ENCODE measurements at regions not wholly inside any gene's neighbourhood (a gene's known extent, or its start where the extent isn't known, plus 50 kb on each side); places are given as distances from the start of the nearest gene placed in this dataset.
"Not testable (repeated sequence)": the region's sequence is repeated elsewhere in the genome, so short reads cannot be mapped to it uniquely, and the experiment has no call there.

DNA sequence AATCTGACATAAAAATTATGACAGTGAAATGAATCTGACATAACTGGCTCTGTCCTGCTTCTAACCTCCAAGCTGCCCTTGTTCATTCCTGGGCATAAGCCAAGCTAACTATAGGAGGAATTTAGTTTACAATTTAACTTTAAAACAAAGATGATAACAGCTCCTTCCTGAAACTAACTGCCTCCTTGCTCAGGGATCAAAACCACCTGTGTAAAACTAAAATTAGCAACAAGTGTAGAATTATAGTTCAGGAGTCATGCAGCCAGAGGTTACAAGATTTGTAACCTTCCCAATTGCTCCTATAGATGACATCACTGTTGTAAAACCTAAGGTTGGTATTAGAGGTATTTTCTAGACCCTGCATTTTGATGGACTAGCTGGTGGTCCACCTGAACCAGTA, 256.4 kb upstream of the POM121L12 start:
- DNase-seq (ENCODE audit: low read depth): no peak

DNA sequence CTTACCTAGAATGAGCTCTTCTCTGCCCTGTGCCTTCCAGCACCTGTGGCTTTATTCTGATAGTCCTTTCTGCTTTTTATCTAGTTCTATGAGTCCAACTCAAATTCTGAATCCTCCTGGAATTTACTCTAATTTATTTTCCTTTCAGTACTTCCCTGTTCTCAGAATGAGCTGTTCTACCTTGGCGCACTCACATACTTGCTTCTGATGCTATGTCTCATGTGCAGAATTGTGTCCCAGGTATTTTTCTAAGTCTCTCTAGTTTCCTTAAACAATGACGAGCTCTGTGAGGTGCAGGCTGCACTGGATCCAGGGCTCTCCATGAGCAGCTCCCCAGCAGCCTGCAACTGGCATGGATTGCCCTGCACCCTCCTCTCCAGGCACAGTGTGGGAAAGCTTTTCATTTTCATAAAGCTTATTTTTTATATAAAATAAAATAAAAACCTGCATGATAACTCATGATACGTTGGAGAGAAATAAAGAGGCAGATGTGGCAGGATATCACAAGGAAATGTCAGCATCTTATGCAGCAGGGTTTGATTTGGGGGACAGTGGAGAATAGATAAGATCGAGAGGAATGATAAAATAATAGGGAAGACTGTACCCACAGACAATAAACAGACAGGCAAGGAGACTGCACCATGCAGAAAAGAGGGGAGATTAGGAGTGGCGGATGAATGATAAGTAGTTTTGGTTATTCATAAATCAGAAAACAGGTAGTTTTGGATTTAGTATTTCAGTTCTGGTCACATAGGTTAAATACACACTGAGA, 258.2 kb upstream of the POM121L12 start:
- no peak for DNase-seq (ENCODE audit: low read depth)

DNA sequence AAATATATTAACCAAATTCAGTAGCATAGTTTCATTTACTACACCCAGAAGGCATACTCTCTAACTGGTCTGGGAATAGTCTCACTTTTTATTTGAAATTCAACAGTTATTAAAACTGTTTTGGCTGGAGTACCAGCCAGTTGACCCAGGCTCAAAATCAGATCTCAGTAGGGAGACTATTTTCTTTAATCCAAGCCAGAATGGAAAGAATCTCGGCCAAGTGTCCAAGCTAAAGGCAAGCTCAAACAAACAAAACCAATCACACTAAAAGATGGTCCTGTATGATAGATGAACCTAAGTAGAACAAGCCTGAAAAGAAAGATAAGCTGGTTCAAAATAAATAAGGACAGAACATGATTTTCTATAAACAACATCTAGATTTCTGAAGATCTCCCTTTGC, 259.6 kb upstream of the POM121L12 start:
- no peak for DNase-seq (ENCODE audit: low read depth)

DNA sequence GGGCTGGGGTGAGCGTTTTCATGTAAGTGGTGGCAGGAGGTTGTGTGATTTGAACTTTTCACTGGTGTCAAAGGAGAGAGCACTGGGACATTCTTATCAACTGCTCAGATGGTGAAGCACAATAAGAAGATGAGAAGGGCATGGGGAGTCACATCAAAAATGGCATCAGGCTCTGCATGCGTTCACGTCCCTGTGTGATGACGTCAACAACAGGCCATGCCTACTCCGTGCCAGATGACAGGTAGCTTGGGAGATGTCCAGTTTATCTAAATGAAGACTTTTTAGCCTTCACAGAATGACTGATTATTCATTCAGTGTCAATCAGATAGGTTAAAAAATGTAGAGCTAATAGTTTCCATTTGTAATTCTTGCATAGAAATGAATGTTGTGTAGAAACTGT, 264.3 kb upstream of the POM121L12 start:
- DNase-seq (ENCODE audit: low read depth): no peak

DNA sequence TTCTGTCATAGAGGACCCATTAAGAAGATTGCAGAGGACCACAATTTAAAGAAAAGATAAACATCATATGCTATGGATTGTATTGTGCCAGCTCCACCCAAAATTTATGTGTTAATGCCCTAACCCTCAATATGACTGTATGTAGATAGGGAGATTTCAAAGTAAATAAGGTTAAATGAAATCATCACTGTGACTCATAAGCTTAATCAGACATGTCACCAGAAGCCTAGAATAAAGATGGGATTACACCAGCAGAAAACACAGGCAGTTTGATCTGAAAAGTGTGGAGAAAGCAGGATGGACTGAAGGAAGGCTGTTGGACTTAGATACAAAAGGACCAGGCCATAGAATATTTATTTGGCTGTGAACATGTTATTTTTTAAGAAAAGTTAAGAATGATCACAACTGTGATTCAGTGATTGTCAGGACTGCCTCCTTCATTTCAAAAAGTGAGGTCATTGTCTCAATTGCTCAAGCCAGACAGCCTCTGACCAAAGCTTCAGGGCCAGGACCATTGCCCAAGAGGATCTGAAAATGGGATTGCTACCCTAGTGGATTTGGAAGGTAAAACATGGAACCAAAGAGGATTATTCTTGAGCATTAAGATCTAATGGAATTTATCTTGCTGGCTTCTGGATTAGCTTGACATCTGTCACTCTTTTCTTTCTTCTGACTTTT, 270.8 kb upstream of the POM121L12 start:
- no peak for DNase-seq (ENCODE audit: low read depth)

- no peak for DNase-seq (ENCODE audit: low read depth)
Measured at GRCh38 chr7:52758356-52758755, 277.1 kb upstream of the POM121L12 start.

DNA sequence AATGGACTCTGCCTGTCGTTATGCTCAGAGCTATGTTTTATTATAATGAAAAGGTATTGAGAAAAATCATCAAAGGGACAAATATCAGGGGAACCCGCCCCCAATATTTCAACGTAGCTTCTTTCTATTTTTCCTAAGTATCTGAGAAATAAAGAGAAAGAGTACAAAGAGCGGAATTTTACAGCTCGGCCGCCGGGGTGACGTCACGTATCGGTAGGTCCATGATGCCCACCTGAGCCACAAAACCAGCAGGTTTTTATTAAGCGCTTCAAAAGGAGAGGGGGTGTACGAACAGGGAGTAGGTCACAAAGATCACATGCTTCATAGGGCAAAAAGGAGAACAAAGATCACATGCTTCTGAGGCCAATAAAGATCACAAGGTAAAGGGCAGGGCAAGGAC, 281.6 kb upstream of the POM121L12 start:
- DNase-seq (ENCODE audit: low read depth): no peak

DNA sequence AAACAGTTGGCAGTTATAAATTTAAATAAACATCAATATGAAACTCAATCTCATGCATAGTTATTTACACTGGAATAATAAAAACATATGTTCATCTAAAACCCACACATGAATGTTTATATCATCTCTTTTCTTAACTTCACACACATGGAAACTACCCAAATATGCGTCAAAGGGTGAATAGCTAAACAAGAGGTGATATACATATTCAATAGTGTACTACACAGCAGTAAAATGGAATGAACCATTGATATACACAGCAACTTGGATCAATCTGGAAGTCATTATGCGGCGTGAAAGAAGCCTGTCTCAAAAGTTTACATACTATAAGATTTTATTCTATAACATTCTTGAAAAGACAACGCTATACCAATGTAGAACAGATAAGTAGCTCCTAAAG, 282.5 kb upstream of the POM121L12 start:
- no peak for DNase-seq (ENCODE audit: low read depth)

DNA sequence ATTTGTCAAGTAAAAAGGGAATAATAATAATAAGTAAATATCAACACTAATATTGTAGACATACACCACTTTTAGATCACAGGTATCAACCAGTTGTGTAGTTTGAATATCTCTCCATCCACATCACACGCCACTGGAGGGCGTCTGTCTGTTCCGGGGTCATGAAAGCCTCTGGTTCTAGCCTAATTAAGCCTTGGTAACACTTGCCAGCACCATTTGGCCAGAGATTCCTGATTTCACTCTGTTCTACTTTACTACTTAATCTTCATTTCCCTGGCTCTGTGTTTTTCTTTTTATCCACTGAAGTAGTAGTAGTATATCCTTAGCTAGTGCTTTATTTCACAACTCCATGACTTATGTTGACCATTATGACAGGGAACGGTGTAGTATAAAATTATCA, 285.6 kb upstream of the POM121L12 start:
- no peak for DNase-seq (ENCODE audit: low read depth)

GRCh38 chr7:52747817-52748216, 287.6 kb upstream of the POM121L12 start:
- no peak for DNase-seq (ENCODE audit: low read depth)

GRCh38 chr7:52741670-52742290, 293.7 kb upstream of the POM121L12 start:
- no peak for DNase-seq (ENCODE audit: low read depth)

DNA sequence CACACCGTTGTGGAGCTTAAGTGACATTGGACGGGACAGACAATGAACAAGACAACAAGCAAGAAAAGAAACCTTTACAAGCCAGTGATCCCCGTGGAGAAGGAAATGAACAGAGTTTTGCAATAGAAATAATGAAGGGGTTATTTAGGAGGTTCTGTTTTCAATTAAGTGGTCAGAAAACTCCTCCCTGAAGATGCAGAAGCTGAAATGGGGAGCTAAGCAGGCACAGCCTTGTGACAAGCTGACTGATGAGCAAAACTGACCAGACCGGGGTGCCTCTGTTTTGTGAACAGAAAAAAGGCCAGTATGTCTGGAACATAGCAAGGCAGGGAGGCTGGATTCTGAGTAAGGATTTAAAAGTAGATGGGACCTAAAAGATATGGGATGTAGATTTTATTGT, 299.8 kb upstream of the POM121L12 start:
- DNase-seq (ENCODE audit: low read depth): no peak

GRCh38 chr7:52728683-52729082, 306.8 kb upstream of the POM121L12 start:
- DNase-seq (ENCODE audit: low read depth): not testable (repeated sequence)

DNA sequence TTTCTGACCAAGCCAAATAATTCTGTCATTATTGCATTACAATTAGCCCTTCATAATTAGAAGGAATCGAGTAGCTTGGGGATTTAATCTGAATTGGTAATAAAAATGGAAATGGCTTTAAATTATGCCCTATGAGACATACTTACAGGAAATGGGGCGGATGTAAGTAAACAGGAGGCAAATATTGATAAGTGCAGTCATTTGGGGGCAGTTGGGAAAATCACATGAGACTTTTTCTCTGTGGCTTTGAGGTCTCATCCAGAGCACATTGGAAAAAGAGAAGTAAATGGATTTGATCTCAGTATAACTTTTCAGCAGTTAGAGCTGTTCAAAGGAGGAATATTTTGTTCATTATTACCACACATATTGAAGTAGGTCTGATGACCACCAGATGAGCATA, 307.8 kb upstream of the POM121L12 start:
- no peak for DNase-seq (ENCODE audit: low read depth)

GRCh38 chr7:52726986-52727385, 308.4 kb upstream of the POM121L12 start:
- no peak for DNase-seq (ENCODE audit: low read depth)

GRCh38 chr7:52726493-52726892, 308.9 kb upstream of the POM121L12 start:
- DNase-seq (ENCODE audit: low read depth): no peak

- no peak for DNase-seq (ENCODE audit: low read depth)
Measured at GRCh38 chr7:52723606-52724005, 311.8 kb upstream of the POM121L12 start.

- DNase-seq (ENCODE audit: low read depth): no peak
Measured at GRCh38 chr7:52720856-52721255, 314.6 kb upstream of the POM121L12 start.

GRCh38 chr7:52719677-52720076, 315.8 kb upstream of the POM121L12 start:
- DNase-seq (ENCODE audit: low read depth): no peak

GRCh38 chr7:52715701-52716100, 319.7 kb upstream of the POM121L12 start:
- no peak for DNase-seq (ENCODE audit: low read depth)

DNA sequence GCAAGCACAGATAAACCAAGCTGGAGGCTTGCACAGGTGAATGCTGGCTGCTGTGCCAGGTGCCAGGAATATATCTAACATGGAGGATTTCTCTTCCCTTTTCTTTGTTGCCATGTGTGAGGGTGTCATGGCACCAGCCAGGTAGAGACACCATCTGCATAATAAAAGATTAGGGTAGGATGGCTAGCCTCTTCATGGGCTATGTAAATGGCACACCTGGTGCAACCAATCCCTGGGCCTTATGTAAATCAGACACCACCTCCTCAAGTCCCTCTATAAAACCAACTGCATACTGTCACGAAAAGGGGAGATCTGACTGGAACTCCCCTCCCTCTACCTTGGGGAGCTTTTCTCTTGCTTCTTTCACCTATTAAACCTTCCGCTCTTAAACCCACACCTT, 322.5 kb upstream of the POM121L12 start:
- DNase-seq (ENCODE audit: low read depth): no peak

GRCh38 chr7:52711951-52712350, 323.5 kb upstream of the POM121L12 start:
- DNase-seq (ENCODE audit: low read depth): no peak

DNA sequence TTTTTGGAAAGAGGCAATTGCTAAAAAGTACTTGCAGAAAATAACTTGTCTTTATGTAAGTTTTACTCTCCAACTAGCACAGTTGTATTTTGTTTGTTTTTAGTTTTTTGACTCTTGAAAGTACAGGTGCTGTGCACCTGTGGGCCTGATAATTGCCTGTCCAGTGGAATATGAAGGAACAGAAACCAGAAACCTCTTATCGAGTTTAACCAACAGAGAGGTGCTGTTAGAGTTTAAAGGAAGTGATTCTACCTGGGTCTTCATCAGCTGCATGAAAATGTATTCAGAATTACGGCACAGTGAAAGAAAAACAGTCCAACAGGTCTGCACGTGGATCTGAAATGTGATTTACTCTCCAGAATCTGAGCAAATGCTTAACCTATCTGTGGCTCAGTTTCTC, 326.6 kb upstream of the POM121L12 start:
- no peak for DNase-seq (ENCODE audit: low read depth)
